RWPE2 (cell line): ENCODE measurements at regions not wholly inside any gene's neighbourhood (a gene's known extent, or its start where the extent isn't known, plus 50 kb on each side); places are given as distances from the start of the nearest gene placed in this dataset.

Source experiments
- ATAC-seq: fragments of 200-7000 bp; cut with Tn5 transposase; 3 replicates; pipeline ENCODE4 v1.9.1; 2021; ENCODE audit warnings: low read depth
- DNase-seq: peaks from one replicate; pipeline ENCODE4 v3.0.0-alpha.2; 2020; ENCODE audit warnings: low spot score
- H3K27ac ChIP-seq: fragments of 450-650 bp; 2 replicates; pipeline ENCODE4 v1.5.1; 2017; ENCODE audit warnings: mild to moderate bottlenecking; ENCODE audit not compliant: poor library complexity, severe bottlenecking
- H3K27me3 ChIP-seq: fragments of 250-450 bp; sonication (Bioruptor Pico); 2 replicates; pipeline ENCODE4 v1.5.1; 2021; ENCODE audit warnings: mild to moderate bottlenecking, moderate library complexity; ENCODE audit not compliant: insufficient read depth, poor library complexity, severe bottlenecking
- H3K36me3 ChIP-seq: fragments of 250-450 bp; sonication (Bioruptor Pico); 2 replicates; pipeline ENCODE4 v1.5.1; 2020; ENCODE audit warnings: low read depth, mild to moderate bottlenecking, moderate library complexity
- H3K4me1 ChIP-seq: fragments of 250-450 bp; sonication (Bioruptor Pico); 2 replicates; pipeline ENCODE4 v1.5.1; 2021; ENCODE audit warnings: mild to moderate bottlenecking, moderate library complexity; ENCODE audit not compliant: insufficient read depth, poor library complexity, severe bottlenecking
- H3K4me3 ChIP-seq: fragments of 250-450 bp; sonication (Bioruptor Pico); 2 replicates; pipeline ENCODE4 v1.5.1; 2021; ENCODE audit warnings: mild to moderate bottlenecking, moderate library complexity; ENCODE audit not compliant: severe bottlenecking
- H3K9me3 ChIP-seq: fragments of 250-450 bp; sonication (Bioruptor Pico); 2 replicates; pipeline ENCODE4 v1.5.1; 2021; ENCODE audit warnings: mild to moderate bottlenecking, moderate library complexity; ENCODE audit not compliant: severe bottlenecking
- CTCF ChIP-seq: fragments of 450-650 bp; IDR thresholded peaks from one replicate; pipeline ENCODE4 v1.5.1; 2017; ENCODE audit warnings: mild to moderate bottlenecking, moderate library complexity; ENCODE audit not compliant: poor library complexity, severe bottlenecking

- Histone ChIP-seq H3K9me3 (no peaks in the 10 kb centered on the region), H3K27me3 (no peaks in the 10 kb centered on the region), H3K27ac (no peak overlapping the region), H3K4me3 (no peak overlapping the region), H3K36me3 (no peaks in the 10 kb centered on the region), H3K4me1 (no peaks in the 10 kb centered on the region)
- no peak for ATAC-seq
- TF ChIP-seq CTCF, result no peak
- DNase-seq, result no peak
These were observed 343.0 kb downstream of the MFSD1 start for GRCh38 chr3:159144891-159145290.

GRCh38 chr3:159146392-159146791 is 344.5 kb downstream of the MFSD1 start:
- Histone ChIP-seq H3K4me1 (no peaks in the 10 kb centered on the region), H3K36me3 (no peaks in the 10 kb centered on the region), H3K27ac (no peak overlapping the region), H3K27me3 (no peaks in the 10 kb centered on the region), H3K4me3 (no peak overlapping the region), H3K9me3 (no peaks in the 10 kb centered on the region)
- ATAC-seq, result no peak
- no peak for TF ChIP-seq CTCF
- no peak for DNase-seq

GRCh38 chr3:159146856-159147435 is 345.1 kb downstream of the MFSD1 start:
- no peaks in the 10 kb centered on the region for H3K27me3 ChIP-seq
- H3K4me3 ChIP-seq, result no peak overlapping the region
- TF ChIP-seq CTCF, result no peak
- H3K36me3 ChIP-seq, result no peaks in the 10 kb centered on the region
- H3K9me3 ChIP-seq, result no peaks in the 10 kb centered on the region
- no peak for ATAC-seq
- no peak for DNase-seq
- H3K4me1 ChIP-seq, result no peaks in the 10 kb centered on the region
- H3K27ac ChIP-seq, result no peak overlapping the region

GRCh38 chr3:159147813-159148212 is 346.0 kb downstream of the MFSD1 start:
- no peaks in the 10 kb centered on the region for H3K9me3 ChIP-seq
- H3K4me3 ChIP-seq, result no peak overlapping the region
- ATAC-seq (no peak), DNase-seq (no peak)
- no peaks in the 10 kb centered on the region for H3K36me3 ChIP-seq
- no peak overlapping the region for H3K27ac ChIP-seq
- H3K4me1 ChIP-seq, result no peaks in the 10 kb centered on the region
- TF ChIP-seq CTCF, result no peak
- H3K27me3 ChIP-seq, result no peaks in the 10 kb centered on the region

GRCh38 chr3:159148466-159148865 is 346.6 kb downstream of the MFSD1 start:
- Histone ChIP-seq H3K27ac (no peak overlapping the region), H3K4me1 (no peaks in the 10 kb centered on the region), H3K4me3 (no peak overlapping the region), H3K27me3 (no peaks in the 10 kb centered on the region), H3K9me3 (no peaks in the 10 kb centered on the region), H3K36me3 (no peaks in the 10 kb centered on the region)
- ATAC-seq, result no peak
- TF ChIP-seq CTCF, result no peak
- no peak for DNase-seq
